Glutamatergic neuron (in vitro differentiated cells): ENCODE measurements at regions not wholly inside any gene's neighbourhood (a gene's known extent, or its start where the extent isn't known, plus 50 kb on each side); places are given as distances from the start of the nearest gene placed in this dataset.

ENCODE experiments used
- DNase-seq: peaks from one replicate; pipeline ENCODE4 v3.0.0; 2022
- H3K27ac Mint-ChIP-seq: one replicate; pipeline ENCODE4 v1.8.0; 2020; ENCODE audit warnings: mild to moderate bottlenecking, mixed read lengths, inconsistent platforms; ENCODE audit not compliant: unreplicated experiment
- H3K27me3 Mint-ChIP-seq: one replicate; pipeline ENCODE4 v1.8.0; 2020; ENCODE audit warnings: mild to moderate bottlenecking, moderate library complexity, mixed read lengths, inconsistent platforms; ENCODE audit not compliant: unreplicated experiment
- H3K36me3 Mint-ChIP-seq: one replicate; pipeline ENCODE4 v1.8.0; 2020; ENCODE audit warnings: mild to moderate bottlenecking, mixed read lengths, inconsistent platforms; ENCODE audit not compliant: unreplicated experiment
- H3K4me1 Mint-ChIP-seq: one replicate; pipeline ENCODE4 v1.8.0; 2020; ENCODE audit warnings: mild to moderate bottlenecking, low read depth, mixed read lengths, inconsistent platforms; ENCODE audit not compliant: unreplicated experiment
- H3K4me3 Mint-ChIP-seq: one replicate; pipeline ENCODE4 v1.8.0; 2020; ENCODE audit warnings: mild to moderate bottlenecking, mixed read lengths, inconsistent platforms; ENCODE audit not compliant: unreplicated experiment
- H3K9me3 Mint-ChIP-seq: one replicate; pipeline ENCODE4 v1.8.0; 2020; ENCODE audit warnings: mild to moderate bottlenecking, moderate library complexity, mixed read lengths, inconsistent platforms; ENCODE audit not compliant: unreplicated experiment
- TF ChIP-seq, protein P1 (sequence below): fragments of 200-600 bp; sonication (generic); IDR thresholded peaks from one replicate; pipeline ENCODE4 v1.5.0; 2021; ENCODE audit not compliant: partially characterized antibody, unreplicated experiment

DNA sequence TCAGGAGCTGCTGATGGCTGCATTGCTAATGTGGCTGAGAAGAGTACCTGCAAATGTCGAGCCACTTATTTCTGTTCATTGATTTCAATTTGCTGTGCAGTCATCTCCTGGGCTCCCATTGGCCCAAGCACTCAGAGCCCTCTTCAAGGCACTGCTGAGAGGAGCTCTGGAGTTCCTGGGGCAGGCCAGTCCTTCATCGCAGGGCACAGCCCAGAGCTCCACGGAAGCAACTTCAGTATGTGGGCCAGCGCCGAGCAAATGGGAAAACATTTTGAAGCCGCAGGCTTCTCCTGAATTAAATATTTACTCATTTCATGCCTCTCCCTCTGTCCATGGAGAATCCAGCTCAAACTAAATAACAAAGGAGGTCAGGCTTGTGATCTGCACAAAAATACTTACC, 383.3 kb downstream of the BCOR start:
- TF ChIP-seq, protein P1, sequence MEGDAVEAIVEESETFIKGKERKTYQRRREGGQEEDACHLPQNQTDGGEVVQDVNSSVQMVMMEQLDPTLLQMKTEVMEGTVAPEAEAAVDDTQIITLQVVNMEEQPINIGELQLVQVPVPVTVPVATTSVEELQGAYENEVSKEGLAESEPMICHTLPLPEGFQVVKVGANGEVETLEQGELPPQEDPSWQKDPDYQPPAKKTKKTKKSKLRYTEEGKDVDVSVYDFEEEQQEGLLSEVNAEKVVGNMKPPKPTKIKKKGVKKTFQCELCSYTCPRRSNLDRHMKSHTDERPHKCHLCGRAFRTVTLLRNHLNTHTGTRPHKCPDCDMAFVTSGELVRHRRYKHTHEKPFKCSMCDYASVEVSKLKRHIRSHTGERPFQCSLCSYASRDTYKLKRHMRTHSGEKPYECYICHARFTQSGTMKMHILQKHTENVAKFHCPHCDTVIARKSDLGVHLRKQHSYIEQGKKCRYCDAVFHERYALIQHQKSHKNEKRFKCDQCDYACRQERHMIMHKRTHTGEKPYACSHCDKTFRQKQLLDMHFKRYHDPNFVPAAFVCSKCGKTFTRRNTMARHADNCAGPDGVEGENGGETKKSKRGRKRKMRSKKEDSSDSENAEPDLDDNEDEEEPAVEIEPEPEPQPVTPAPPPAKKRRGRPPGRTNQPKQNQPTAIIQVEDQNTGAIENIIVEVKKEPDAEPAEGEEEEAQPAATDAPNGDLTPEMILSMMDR: no peak
- Mint-ChIP-seq H3K27me3 (no peaks in the 10 kb centered on the region), H3K9me3 (peaks cover 2% of the 10 kb centered on the region), H3K27ac (no peak overlapping the region), H3K36me3 (no peaks in the 10 kb centered on the region), H3K4me1 (peaks cover 2% of the 10 kb centered on the region), H3K4me3 (no peak overlapping the region)
- no peak for DNase-seq

DNA sequence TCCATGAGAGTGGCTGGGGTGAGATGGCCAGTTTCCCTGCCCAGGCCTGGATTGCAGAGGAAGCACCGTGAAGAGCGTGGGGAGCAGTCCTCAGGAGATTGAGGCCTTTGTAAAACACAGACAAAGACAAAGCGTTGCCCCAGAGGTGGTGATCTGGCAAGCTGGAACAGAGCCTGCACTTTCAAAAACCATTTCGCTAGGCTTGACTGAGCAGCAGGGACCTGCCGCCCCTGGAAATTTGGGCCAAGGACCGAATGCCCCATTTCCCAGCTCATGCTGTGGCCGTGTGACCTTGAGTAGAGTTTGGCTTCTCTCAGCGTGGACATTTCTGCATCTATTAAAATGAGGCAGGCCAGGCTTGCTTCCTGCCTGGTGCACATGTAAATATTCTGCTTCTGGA, 381.4 kb downstream of the BCOR start:
- H3K4me3 Mint-ChIP-seq: no peak overlapping the region
- H3K27me3 Mint-ChIP-seq: no peaks in the 10 kb centered on the region
- TF ChIP-seq, protein P1: no peak
- peaks cover 5% of the 10 kb centered on the region for H3K4me1 Mint-ChIP-seq
- DNase-seq: no peak
- peaks cover 2% of the 10 kb centered on the region for H3K9me3 Mint-ChIP-seq
- no peak overlapping the region for H3K27ac Mint-ChIP-seq
- H3K36me3 Mint-ChIP-seq: no peaks in the 10 kb centered on the region

DNA sequence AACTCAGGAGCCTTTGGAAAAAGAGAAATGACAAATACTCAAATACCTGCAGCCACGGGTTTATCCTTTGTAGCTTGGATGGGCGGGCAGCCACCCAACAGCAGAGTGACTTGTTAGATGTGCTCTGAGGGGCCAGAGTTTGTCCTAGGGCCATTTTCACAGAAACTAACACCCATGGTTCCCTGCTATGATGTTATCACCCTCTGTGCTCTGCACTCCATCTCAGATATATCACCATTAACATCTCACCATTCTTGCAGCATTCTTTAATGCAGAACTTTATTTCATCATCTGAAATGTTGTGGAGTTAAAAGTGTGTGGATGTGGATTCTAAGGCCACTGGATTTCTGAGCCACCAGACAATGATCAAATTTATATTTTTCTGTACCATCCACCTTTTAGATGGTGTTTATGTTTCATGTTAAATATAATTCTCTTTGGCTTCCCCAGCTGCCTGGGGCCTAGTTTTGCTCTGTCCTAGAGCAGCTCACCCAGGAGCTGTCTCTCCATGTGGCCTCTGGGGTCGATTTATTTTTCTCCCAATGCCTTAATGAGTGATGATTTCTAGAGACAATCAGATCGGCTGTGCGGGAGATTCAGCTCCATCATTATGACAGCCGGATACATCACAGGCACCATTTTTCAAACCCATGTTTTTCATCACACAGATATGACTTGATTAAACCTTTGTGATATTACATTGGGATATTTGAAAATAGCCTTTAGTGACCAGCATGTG, 380.8 kb downstream of the BCOR start:
- Mint-ChIP-seq H3K27ac (no peak overlapping the region), H3K4me3 (no peak overlapping the region), H3K9me3 (peaks cover 2% of the 10 kb centered on the region), H3K4me1 (peaks cover 11% of the 10 kb centered on the region), H3K27me3 (no peaks in the 10 kb centered on the region), H3K36me3 (no peaks in the 10 kb centered on the region)
- DNase-seq: no peak
- TF ChIP-seq, protein P1: no peak

DNA sequence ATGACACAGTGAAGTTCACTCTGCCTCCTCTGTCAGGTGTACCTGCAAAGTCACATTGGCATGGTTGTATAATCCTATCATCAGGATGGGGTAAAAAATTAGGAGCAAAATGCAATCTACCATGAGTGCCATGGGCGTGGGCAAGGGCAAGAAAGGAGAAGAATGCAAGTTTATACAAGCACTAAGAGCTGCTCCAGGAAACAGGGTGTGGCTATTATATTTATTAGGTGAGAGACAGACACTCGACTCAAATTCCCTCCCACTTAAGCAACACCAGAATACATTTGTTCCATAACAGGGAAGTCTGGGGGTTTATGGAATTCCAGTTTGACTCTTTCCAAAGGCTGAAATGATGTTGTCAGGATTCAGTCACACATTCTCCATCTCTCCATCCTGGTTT, 378.8 kb downstream of the BCOR start:
- no peak for DNase-seq
- Mint-ChIP-seq H3K4me3 (no peak overlapping the region), H3K9me3 (no peaks in the 10 kb centered on the region), H3K27me3 (peaks cover 2% of the 10 kb centered on the region), H3K4me1 (peaks cover 16% of the 10 kb centered on the region), H3K27ac (no peak overlapping the region), H3K36me3 (no peaks in the 10 kb centered on the region)
- TF ChIP-seq, protein P1: no peak

DNA sequence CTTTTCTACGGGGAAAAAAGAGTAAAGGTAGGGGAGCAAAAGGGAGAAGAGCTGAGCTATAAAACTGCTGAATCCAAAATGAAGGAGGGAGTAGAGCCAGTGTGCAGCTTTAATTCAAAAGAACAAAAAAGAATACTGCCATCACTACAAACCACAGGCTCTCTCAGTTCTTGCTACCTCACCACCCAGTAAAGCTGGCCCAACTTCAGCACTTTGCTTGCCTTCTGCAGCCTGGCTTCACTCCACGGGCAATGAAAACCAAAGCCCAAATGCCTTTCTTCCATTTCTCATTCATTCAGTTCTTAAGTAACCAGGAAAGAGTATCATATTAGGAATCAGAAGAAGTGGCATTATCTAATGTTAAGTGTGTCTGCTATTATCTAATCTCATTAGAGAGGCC, 376.8 kb downstream of the BCOR start:
- H3K4me1 Mint-ChIP-seq: peaks cover 14% of the 10 kb centered on the region
- DNase-seq: no peak
- H3K9me3 Mint-ChIP-seq: no peaks in the 10 kb centered on the region
- H3K27me3 Mint-ChIP-seq: peaks cover 2% of the 10 kb centered on the region
- no peak overlapping the region for H3K4me3 Mint-ChIP-seq
- peak overlapping the region; percentile 89 for H3K27ac Mint-ChIP-seq
- no peaks in the 10 kb centered on the region for H3K36me3 Mint-ChIP-seq
- TF ChIP-seq, protein P1: no peak
